GM23248 (cell line): ENCODE measurements at regions not wholly inside any gene's neighbourhood (a gene's known extent, or its start where the extent isn't known, plus 50 kb on each side); places are given as distances from the start of the nearest gene placed in this dataset.
"Not testable (repeated sequence)": the region's sequence is repeated elsewhere in the genome, so short reads cannot be mapped to it uniquely, and the experiment has no call there.

Experiments
- DNase-seq: peaks from one replicate; pipeline ENCODE4 v3.0.0-alpha.2; 2015
- H2AFZ ChIP-seq: fragments of 200-600 bp; sonication (generic); 2 replicates; pipeline ENCODE4 v1.6.1; 2016; ENCODE audit warnings: antibody characterized with exemption
- H3F3A ChIP-seq: fragments of 200-600 bp; sonication (generic); 2 replicates; pipeline ENCODE4 v1.6.1; 2016; ENCODE audit warnings: mild to moderate bottlenecking, antibody characterized with exemption, mixed run types; ENCODE audit not compliant: insufficient read depth
- H3K27ac ChIP-seq: fragments of 200-600 bp; sonication (generic); 2 replicates; pipeline ENCODE4 v1.5.1; 2016; ENCODE audit warnings: mild to moderate bottlenecking
- H3K27me3 ChIP-seq: fragments of 200-600 bp; sonication (generic); replicated peaks from 2 replicates; pipeline ENCODE4 v1.6.1; 2016; ENCODE audit warnings: mild to moderate bottlenecking; ENCODE audit not compliant: insufficient read depth
- H3K36me3 ChIP-seq: fragments of 200-600 bp; sonication (generic); 2 replicates; pipeline ENCODE4 v1.6.1; 2016; ENCODE audit warnings: low read depth, mild to moderate bottlenecking
- H3K4me1 ChIP-seq: fragments of 200-600 bp; sonication (generic); 2 replicates; pipeline ENCODE4 v1.6.1; 2016; ENCODE audit warnings: mild to moderate bottlenecking; ENCODE audit not compliant: insufficient read depth
- H3K4me2 ChIP-seq: fragments of 200-600 bp; sonication (generic); one replicate; pipeline ENCODE4 v1.6.1; 2016; ENCODE audit warnings: mild to moderate bottlenecking; ENCODE audit not compliant: unreplicated experiment
- H3K4me3 ChIP-seq: fragments of 200-600 bp; sonication (generic); 2 replicates; pipeline ENCODE4 v1.5.1; 2016; ENCODE audit warnings: mild to moderate bottlenecking
- H3K79me2 ChIP-seq: fragments of 200-600 bp; sonication (generic); 2 replicates; pipeline ENCODE4 v1.6.1; 2016; ENCODE audit warnings: mild to moderate bottlenecking; ENCODE audit not compliant: insufficient read depth
- H3K9ac ChIP-seq: fragments of 200-600 bp; sonication (generic); 2 replicates; pipeline ENCODE4 v1.6.1; 2016; ENCODE audit warnings: mild to moderate bottlenecking
- H3K9me2 ChIP-seq: fragments of 200-600 bp; sonication (generic); 2 replicates; pipeline ENCODE4 v1.6.1; 2016; ENCODE audit warnings: mixed run types, mild to moderate bottlenecking, moderate library complexity; ENCODE audit not compliant: insufficient read depth
- H3K9me3 ChIP-seq: fragments of 200-600 bp; sonication (generic); one replicate; pipeline ENCODE4 v1.6.1; 2017; ENCODE audit warnings: low read depth
- H4K20me1 ChIP-seq: fragments of 200-600 bp; sonication (generic); 2 replicates; pipeline ENCODE4 v1.6.0; 2016; ENCODE audit not compliant: insufficient read depth
- EZH2 ChIP-seq: fragments of 200-600 bp; sonication (generic); IDR thresholded peaks from 2 replicates; pipeline ENCODE4 v1.6.1; 2018; ENCODE audit warnings: antibody characterized with exemption, mild to moderate bottlenecking; ENCODE audit not compliant: insufficient read depth, poor library complexity, severe bottlenecking
- EZH2phosphoT487 ChIP-seq: fragments of 200-600 bp; sonication (generic); IDR thresholded peaks from 2 replicates; pipeline ENCODE4 v1.6.1; 2018; ENCODE audit warnings: antibody characterized with exemption, moderate library complexity, mild to moderate bottlenecking, low read depth; ENCODE audit not compliant: insufficient read depth
- WGBS, 2 experiments: methylation state at CpG; one replicate each; pipeline ENCODE4 v1.1.6; 2015 to 2017; ENCODE audit warnings: low lambda C conversion rate in 2 of 2, low coverage in 1 of 2; ENCODE audit errors: missing lambda C conversion rate in 2 of 2; 5-methylcytosine and 5-hydroxymethylcytosine counted together
- in situ Hi-C: fragments of 300-500 bp; cut with MboI; formaldehyde crosslinking; loops from 2 replicates; pipeline ENCODE4 v1.15.0; 2020

- WGBS, 2 experiments: 69% methylated on average over 10 of the region's 10 CpGs
- TF ChIP-seq EZH2 (no peak), EZH2phosphoT487 (no peak)
- no peak overlapping the region for H3K4me2 ChIP-seq
- no peak overlapping the region for H2AFZ ChIP-seq
- no peaks in the 10 kb centered on the region for H3F3A ChIP-seq
- no peaks in the 10 kb centered on the region for H3K9me3 ChIP-seq
- no peaks in the 10 kb centered on the region for H3K36me3 ChIP-seq
- no peak overlapping the region for H3K9ac ChIP-seq
- in situ Hi-C loops: no loop called here
- H3K79me2 ChIP-seq: no peaks in the 10 kb centered on the region
- H3K27ac ChIP-seq: no peak overlapping the region
- H3K9me2 ChIP-seq: no peaks in the 10 kb centered on the region
- H3K4me3 ChIP-seq: no peak overlapping the region
- H3K4me1 ChIP-seq: no peaks in the 10 kb centered on the region
- no peak for DNase-seq
- peaks cover under 1% of the 10 kb centered on the region; the same call in 1 of the 2 replicates for H3K27me3 ChIP-seq
- no peaks in the 10 kb centered on the region for H4K20me1 ChIP-seq
These were observed 287.2 kb downstream of the TFAP2C start for GRCh38 chr20:56916345-56916622.

- H3K4me3 ChIP-seq, H3K36me3 ChIP-seq, H3F3A ChIP-seq, H2AFZ ChIP-seq, H3K9me2 ChIP-seq, H3K4me2 ChIP-seq, H4K20me1 ChIP-seq, H3K79me2 ChIP-seq, H3K27ac ChIP-seq, H3K9me3 ChIP-seq, in situ Hi-C loops, H3K9ac ChIP-seq, H3K4me1 ChIP-seq, DNase-seq: not testable (repeated sequence)
- peaks cover 37% of the 10 kb centered on the region for H3K27me3 ChIP-seq
- 57% methylated on average over 4 of the region's 4 CpGs for WGBS, 2 experiments
These were observed 290.9 kb downstream of the TFAP2C start for GRCh38 chr20:56920041-56920440.

- Histone ChIP-seq H3K4me2 (no peak overlapping the region), H2AFZ (no peak overlapping the region), H3K9me3 (no peaks in the 10 kb centered on the region), H3K9ac (no peak overlapping the region), H3K4me3 (no peak overlapping the region), H3K36me3 (no peaks in the 10 kb centered on the region), H4K20me1 (no peaks in the 10 kb centered on the region), H3K9me2 (no peaks in the 10 kb centered on the region), H3K27me3 (peaks cover 61% of the 10 kb centered on the region), H3K27ac (no peak overlapping the region), H3K4me1 (no peaks in the 10 kb centered on the region), H3F3A (no peaks in the 10 kb centered on the region), H3K79me2 (no peaks in the 10 kb centered on the region)
- no peak for DNase-seq
- 80% methylated on average over 9 of the region's 9 CpGs for WGBS, 2 experiments
- TF ChIP-seq EZH2 (no peak), EZH2phosphoT487 (no peak)
- in situ Hi-C loops: no loop called here
These were observed 293.4 kb downstream of the TFAP2C start for GRCh38 chr20:56922497-56922896.

GRCh38 chr20:56924292-56925081, 295.4 kb downstream of the TFAP2C start:
- Histone ChIP-seq H3K36me3 (no peaks in the 10 kb centered on the region), H3F3A (no peaks in the 10 kb centered on the region), H2AFZ (no peak overlapping the region), H3K4me1 (no peaks in the 10 kb centered on the region), H3K4me3 (no peak overlapping the region; the same call in 1 of the 2 replicates), H3K27me3 (peaks cover 77% of the 10 kb centered on the region), H3K9me3 (no peaks in the 10 kb centered on the region), H3K4me2 (no peak overlapping the region), H3K9me2 (no peaks in the 10 kb centered on the region), H4K20me1 (no peaks in the 10 kb centered on the region), H3K9ac (no peak overlapping the region), H3K27ac (no peak overlapping the region), H3K79me2 (no peaks in the 10 kb centered on the region)
- DNase-seq: no peak
- WGBS, 2 experiments: 92 to 94% methylated on average over 34 of the region's 34 CpGs
- TF ChIP-seq EZH2 (no peak), EZH2phosphoT487 (no peak)
- in situ Hi-C loops: no loop called here
